Activated naive CD4-positive, alpha-beta T cell treated with anti-CD3 and anti-CD28 coated beads for 36 hours (primary cell): ENCODE measurements at regions not wholly inside any gene's neighbourhood (a gene's known extent, or its start where the extent isn't known, plus 50 kb on each side); places are given as distances from the start of the nearest gene placed in this dataset.
"Not testable (repeated sequence)": the region's sequence is repeated elsewhere in the genome, so short reads cannot be mapped to it uniquely, and the experiment has no call there.

Experiments used
- CTCF ChIA-PET: fragments of 350-600 bp; sonication (Branson Sonifier 250); formaldehyde crosslinking; loops from one replicate; lab custom pipeline; 2021; ENCODE audit warnings: antibody characterized with exemption; lab: Charles Lee
- DNase-seq: peaks from one replicate; pipeline ENCODE4 v3.0.0-alpha.2; 2020
- H3K27ac Mint-ChIP-seq: one replicate; pipeline ENCODE4 v1.8.0; 2021; ENCODE audit warnings: mild to moderate bottlenecking, mixed read lengths
- H3K27me3 Mint-ChIP-seq: one replicate; pipeline ENCODE4 v1.8.0; 2021; ENCODE audit warnings: low read depth, mixed read lengths
- H3K36me3 Mint-ChIP-seq: one replicate; pipeline ENCODE4 v1.8.0; 2021; ENCODE audit warnings: low read depth, mixed read lengths
- H3K4me1 Mint-ChIP-seq: one replicate; pipeline ENCODE4 v1.8.0; 2021; ENCODE audit warnings: low read depth, mixed read lengths
- H3K4me3 Mint-ChIP-seq: one replicate; pipeline ENCODE4 v1.8.0; 2021; ENCODE audit warnings: mild to moderate bottlenecking, moderate library complexity, mixed read lengths
- H3K9me3 Mint-ChIP-seq: one replicate; pipeline ENCODE4 v1.8.0; 2021; ENCODE audit warnings: mixed read lengths
- intact Hi-C: fragments of 100-400 bp; cut with micrococcal nuclease; formaldehyde crosslinking; loops from one replicate; pipeline ENCODE4 v1.15.1; 2023

DNA sequence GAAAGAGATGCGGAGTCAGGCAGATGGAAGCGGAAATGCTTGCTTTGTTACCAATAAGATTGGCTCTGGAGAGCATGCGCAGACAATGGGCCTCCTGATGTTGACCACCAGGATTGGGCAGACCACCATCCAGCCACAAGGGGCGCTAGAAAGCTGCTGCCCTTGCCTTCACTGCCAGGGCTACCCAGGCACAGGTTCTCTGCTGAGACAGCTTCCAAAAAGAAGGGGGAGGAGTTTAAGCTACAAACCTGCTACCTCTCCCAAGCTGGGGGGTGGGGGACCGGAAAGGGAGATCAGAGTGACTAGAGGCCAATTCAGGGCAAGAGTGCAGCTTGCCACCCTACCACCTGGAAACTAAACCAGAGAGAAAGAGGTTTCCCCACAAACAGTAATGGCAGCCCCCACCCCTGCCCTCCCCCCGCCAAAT is 369.7 kb downstream of the RRAGC start:
- intact Hi-C loops, result no loop called here
- Mint-ChIP-seq H3K4me1 (peaks cover 4% of the 10 kb centered on the region), H3K36me3 (no peaks in the 10 kb centered on the region), H3K9me3 (no peaks in the 10 kb centered on the region), H3K27me3 (peaks cover 12% of the 10 kb centered on the region), H3K4me3 (no peak overlapping the region), H3K27ac (no peak overlapping the region)
- DNase-seq, result peak; percentile 64
- CTCF ChIA-PET, result interaction anchor here (0.6 to 1.4 kb wide), 6 partner anchors 15 to 268 kb away, joined by 3 to 5 read pairs (median 4); no protein-coding TSS in a partner anchor

DNA sequence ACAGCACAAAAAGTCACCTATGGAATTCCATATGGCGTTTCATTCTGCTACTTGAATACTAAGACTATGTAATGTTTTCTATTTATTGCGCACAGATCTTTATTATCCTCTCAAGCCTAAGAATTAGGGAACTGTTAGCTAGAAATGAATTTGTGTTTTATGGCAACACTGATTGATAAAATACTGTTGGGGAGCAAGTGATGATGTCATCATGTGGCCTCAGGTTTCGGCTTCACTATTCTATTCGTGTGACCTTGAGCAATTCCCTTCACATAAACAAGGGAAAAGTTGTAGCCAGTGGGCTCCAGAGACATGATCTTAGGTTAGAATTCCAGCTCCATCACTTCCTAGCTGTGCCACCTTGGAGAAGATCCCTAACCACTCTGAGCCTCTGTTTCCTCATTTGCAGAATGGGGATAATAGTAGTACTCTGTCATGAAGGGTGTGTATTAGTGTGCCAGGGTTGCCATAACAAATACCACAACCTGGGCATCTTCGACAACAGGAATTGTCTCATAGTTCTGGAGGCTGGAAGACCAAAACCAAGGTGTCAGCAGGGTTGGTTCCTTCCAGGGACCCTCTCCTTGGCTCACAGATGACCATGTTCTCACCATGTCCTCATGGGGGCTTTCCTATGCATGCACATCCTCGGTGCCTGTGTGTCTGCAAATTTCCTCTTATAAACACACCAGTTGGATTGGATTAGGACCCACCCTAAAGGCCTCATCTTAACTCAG is 371.2 kb downstream of the RRAGC start:
- DNase-seq, result no peak
- Mint-ChIP-seq H3K4me3 (no peak overlapping the region), H3K4me1 (peaks cover 4% of the 10 kb centered on the region), H3K9me3 (no peaks in the 10 kb centered on the region), H3K36me3 (no peaks in the 10 kb centered on the region), H3K27me3 (peaks cover 16% of the 10 kb centered on the region), H3K27ac (no peak overlapping the region)
- CTCF ChIA-PET, result no interaction called here
- intact Hi-C loops, result no loop called here

DNA sequence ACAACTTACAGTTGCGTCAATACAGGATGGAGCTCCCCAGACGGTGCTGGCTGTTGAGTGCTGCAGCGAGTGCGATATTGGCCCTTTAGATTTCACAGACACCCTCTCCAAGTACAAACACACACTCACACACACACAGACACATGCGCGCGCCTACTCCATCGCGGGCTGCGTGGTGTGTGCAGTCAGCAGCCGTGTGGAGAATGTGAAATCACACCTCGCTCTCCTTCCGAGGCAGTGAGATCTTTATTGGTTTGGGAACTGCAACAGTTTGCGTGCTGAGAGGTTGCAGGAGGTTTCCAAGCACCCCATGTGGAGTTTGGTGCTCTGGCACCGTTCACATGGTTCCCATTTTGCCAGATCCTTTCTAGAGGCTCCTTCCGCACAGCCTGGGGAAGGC is 372.2 kb downstream of the RRAGC start:
- Mint-ChIP-seq H3K9me3 (no peaks in the 10 kb centered on the region), H3K36me3 (no peaks in the 10 kb centered on the region), H3K4me1 (peaks cover 4% of the 10 kb centered on the region), H3K27ac (no peak overlapping the region), H3K4me3 (no peak overlapping the region), H3K27me3 (peaks cover 16% of the 10 kb centered on the region)
- CTCF ChIA-PET, result no interaction called here
- intact Hi-C loops, result no loop called here
- no peak for DNase-seq

DNA sequence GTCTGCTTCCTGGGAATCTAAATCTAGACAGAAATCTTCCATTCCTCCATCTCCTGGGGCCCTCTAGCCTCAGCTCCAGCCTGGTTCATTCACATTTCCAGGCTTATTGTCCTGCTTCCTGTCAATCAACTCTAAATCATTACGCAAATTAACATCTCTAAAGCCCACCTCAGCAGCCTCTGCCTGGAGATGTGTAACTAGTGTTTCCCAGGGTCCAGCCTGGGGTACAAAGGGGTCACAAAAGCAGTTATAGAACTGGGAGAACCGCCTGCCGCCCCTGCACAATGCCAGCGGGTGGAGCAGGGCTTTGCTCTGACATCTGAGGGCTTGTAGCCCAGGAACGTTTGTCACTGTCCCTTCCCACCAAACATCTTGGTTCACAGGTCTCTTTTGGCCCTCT is 373.5 kb downstream of the RRAGC start:
- intact Hi-C loops, result no loop called here
- DNase-seq, result no peak
- no peak overlapping the region for H3K27ac Mint-ChIP-seq
- H3K9me3 Mint-ChIP-seq, result no peaks in the 10 kb centered on the region
- H3K36me3 Mint-ChIP-seq, result no peaks in the 10 kb centered on the region
- H3K4me1 Mint-ChIP-seq, result peaks cover 4% of the 10 kb centered on the region
- CTCF ChIA-PET, result no interaction called here
- H3K27me3 Mint-ChIP-seq, result peaks cover 16% of the 10 kb centered on the region
- no peak overlapping the region for H3K4me3 Mint-ChIP-seq

DNA sequence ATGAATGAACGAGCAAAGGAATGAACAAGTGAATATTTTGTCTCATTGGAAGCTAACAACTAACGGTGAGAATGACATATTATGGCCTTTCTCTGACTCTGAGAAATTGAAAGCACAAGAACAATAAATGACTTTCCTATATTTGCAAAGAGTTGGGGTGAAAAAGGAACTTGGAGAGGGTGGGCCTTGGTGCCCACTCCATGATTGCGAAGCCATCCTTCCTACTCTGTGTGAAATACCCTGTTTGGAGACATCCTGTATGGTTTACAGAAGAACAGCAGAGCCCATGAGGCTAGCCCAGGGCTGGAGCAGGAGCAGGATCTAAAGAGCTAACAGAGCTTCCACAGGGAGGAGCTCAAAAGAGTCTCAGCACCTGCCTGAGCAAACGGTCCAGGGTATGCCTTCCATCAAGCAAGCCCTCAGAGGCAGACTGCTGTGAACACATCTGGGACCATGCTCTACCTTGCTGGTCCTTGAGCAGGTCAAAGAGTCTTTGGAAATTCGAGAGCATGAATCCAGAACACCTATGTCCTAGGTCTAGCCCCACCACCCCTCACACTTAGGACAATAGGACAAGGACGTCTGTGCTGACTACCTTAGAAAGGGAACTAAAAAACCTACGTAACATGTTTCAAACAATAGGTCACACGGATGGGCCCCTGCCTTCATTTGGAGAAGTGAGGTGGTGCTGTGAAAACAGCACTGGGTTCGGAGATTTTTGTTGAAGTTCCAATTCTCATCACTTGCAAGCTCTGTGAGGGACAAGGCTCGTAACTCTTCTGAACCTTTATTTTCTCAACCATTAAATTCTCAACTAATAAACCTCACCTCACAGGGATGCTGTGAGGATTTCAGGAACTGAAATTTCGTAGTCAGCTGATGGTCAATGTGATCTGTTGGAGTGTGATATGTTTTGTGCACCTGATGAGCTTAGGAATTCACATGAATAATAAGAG is 377.4 kb downstream of the RRAGC start:
- CTCF ChIA-PET, result interaction anchor here (1.0 kb wide), 1 partner anchor 350 kb away, joined by 3 read pairs; no protein-coding TSS in a partner anchor
- H3K9me3 Mint-ChIP-seq, result peaks cover 11% of the 10 kb centered on the region
- intact Hi-C loops, result no loop called here
- no peak overlapping the region for H3K4me3 Mint-ChIP-seq
- no peaks in the 10 kb centered on the region for H3K36me3 Mint-ChIP-seq
- peaks cover 17% of the 10 kb centered on the region for H3K27me3 Mint-ChIP-seq
- DNase-seq, result no peak
- H3K27ac Mint-ChIP-seq, result no peak overlapping the region
- no peaks in the 10 kb centered on the region for H3K4me1 Mint-ChIP-seq

DNA sequence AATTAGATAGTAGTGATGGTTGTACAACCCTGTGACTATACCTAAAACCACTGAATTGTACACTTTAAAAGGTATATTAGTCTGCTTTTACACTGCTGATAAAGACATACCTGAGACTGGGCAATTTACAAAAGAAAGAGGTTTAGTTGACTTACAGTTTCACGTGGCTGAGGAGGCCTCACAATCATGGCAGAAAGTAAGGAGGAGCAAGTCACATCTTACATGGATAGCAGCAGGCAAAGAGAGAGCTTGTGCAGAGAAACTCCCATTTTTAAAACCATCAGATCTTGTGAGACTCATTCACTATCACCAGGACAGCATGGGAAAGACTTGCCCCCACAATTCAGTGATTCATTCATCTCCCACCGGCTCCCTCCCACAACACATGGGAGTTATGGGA is 379.9 kb downstream of the RRAGC start:
- H3K27ac Mint-ChIP-seq, H3K36me3 Mint-ChIP-seq, H3K4me1 Mint-ChIP-seq, DNase-seq, intact Hi-C loops, H3K4me3 Mint-ChIP-seq, CTCF ChIA-PET: not testable (repeated sequence)
- H3K27me3 Mint-ChIP-seq, result peaks cover 24% of the 10 kb centered on the region
- H3K9me3 Mint-ChIP-seq, result peaks cover 11% of the 10 kb centered on the region

DNA sequence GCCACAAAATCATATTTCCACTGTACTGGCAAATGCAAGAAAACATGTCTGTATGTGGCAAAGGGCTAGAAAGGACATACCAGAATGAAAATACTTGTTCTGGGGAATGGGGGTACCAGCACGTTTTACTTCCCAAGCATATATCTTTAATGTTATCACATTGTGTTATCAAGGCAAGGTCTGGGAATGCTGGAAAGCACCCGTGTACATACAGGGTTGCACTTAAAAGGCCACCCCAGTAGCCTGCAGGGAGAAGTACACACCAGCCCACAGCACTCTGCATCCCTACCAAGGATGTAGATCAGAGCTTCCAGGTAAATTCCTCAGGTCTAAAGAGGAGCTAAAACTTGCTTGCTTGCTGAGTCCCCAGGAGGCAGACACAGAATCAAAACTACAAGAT is 381.8 kb downstream of the RRAGC start:
- H3K27me3 Mint-ChIP-seq, result peaks cover 31% of the 10 kb centered on the region
- CTCF ChIA-PET, result no interaction called here
- intact Hi-C loops, result no loop called here

DNA sequence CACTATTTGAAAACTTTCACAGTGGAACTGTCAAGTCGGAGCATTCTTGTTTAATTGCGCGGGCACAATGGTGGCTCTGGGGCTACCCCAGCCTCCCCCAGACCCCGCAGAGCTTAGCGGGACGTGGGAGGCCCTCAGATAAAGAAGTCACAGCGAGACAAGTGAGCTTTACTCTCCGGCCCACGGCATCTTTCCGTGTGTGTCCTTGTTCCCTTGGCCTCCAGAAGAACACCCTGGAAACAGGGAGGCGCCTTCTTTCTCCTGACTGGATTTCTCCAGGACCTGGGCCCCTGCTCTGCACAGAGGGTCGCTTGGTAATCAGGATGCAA is 382.8 kb downstream of the RRAGC start:
- no peak overlapping the region for H3K4me3 Mint-ChIP-seq
- peaks cover 11% of the 10 kb centered on the region for H3K9me3 Mint-ChIP-seq
- no peak for DNase-seq
- no peak overlapping the region for H3K27ac Mint-ChIP-seq
- intact Hi-C loops, result no loop called here
- CTCF ChIA-PET, result no interaction called here
- no peaks in the 10 kb centered on the region for H3K36me3 Mint-ChIP-seq
- peaks cover 10% of the 10 kb centered on the region for H3K4me1 Mint-ChIP-seq
- H3K27me3 Mint-ChIP-seq, result peaks cover 35% of the 10 kb centered on the region

More for the DNA sequence above, 381.8 kb downstream of the RRAGC start:
- Mint-ChIP-seq H3K9me3 (peaks cover 11% of the 10 kb centered on the region), H3K27ac (no peak overlapping the region), H3K4me3 (no peak overlapping the region), H3K4me1 (peaks cover 10% of the 10 kb centered on the region), H3K36me3 (no peaks in the 10 kb centered on the region)
- DNase-seq, result no peak

DNA sequence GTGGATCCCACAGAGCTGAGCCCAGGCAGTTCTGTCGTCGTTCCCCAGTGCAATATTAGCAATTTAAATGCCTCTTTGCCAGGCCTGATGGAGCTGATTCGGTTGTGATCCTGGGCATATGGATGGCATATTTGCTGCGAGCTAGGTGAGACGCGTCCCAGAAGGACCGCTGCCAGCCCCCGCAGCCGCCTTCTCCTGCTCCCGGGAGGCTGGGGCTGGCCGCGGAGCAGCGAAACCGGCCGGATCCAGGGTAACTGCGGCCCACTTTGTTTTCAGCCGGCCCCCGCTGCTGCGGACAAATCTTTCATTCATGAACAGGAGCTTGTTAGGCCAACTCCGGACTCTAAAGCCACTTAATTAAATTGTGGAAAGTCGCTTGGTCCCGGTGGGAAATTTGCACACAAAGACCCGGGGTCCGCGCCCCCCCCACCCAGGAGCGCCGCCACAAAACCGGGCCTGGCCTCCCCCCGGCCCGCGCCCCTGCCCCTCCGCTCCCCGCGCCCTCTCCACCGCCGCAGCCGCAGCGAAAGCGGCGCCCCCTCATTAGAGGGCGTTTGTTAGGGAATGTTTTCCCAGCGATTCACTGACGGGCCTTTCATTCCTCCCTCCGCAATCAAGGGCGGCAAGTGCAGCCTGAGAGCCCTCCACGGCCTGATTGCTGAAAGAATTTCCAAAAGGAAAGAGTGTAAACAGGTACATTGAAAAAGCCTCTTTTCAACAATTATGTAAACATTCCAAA is 383.3 kb downstream of the RRAGC start:
- Mint-ChIP-seq H3K27ac (no peak overlapping the region), H3K36me3 (no peaks in the 10 kb centered on the region), H3K4me3 (no peak overlapping the region), H3K9me3 (peaks cover 11% of the 10 kb centered on the region), H3K4me1 (peaks cover 10% of the 10 kb centered on the region), H3K27me3 (peaks cover 37% of the 10 kb centered on the region)
- CTCF ChIA-PET, result no interaction called here
- no peak for DNase-seq
- intact Hi-C loops, result no loop called here

DNA sequence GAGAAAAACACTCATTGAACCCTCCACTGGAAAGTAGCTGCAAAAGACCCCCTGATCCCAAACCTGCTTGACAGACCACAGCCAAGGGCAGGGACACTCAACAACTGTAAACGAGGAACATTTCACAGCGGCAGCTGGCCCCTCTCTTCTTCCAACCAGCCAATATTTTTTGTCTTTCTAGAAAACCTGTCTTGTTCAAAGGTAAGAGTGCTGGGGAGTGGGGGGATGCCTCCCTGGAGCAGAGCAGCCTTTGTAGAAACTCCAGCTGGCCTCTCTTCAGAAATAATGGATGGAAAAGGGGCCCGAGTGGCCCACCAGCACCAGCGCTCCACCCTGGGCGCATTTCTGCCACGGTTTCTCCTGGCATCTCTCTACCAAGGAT is 384.0 kb downstream of the RRAGC start:
- intact Hi-C loops, result no loop called here
- no peak overlapping the region for H3K4me3 Mint-ChIP-seq
- no peak overlapping the region for H3K27ac Mint-ChIP-seq
- H3K27me3 Mint-ChIP-seq, result peaks cover 38% of the 10 kb centered on the region
- peaks cover 10% of the 10 kb centered on the region for H3K4me1 Mint-ChIP-seq
- CTCF ChIA-PET, result no interaction called here
- H3K9me3 Mint-ChIP-seq, result peaks cover 11% of the 10 kb centered on the region
- H3K36me3 Mint-ChIP-seq, result no peaks in the 10 kb centered on the region
- DNase-seq, result no peak

DNA sequence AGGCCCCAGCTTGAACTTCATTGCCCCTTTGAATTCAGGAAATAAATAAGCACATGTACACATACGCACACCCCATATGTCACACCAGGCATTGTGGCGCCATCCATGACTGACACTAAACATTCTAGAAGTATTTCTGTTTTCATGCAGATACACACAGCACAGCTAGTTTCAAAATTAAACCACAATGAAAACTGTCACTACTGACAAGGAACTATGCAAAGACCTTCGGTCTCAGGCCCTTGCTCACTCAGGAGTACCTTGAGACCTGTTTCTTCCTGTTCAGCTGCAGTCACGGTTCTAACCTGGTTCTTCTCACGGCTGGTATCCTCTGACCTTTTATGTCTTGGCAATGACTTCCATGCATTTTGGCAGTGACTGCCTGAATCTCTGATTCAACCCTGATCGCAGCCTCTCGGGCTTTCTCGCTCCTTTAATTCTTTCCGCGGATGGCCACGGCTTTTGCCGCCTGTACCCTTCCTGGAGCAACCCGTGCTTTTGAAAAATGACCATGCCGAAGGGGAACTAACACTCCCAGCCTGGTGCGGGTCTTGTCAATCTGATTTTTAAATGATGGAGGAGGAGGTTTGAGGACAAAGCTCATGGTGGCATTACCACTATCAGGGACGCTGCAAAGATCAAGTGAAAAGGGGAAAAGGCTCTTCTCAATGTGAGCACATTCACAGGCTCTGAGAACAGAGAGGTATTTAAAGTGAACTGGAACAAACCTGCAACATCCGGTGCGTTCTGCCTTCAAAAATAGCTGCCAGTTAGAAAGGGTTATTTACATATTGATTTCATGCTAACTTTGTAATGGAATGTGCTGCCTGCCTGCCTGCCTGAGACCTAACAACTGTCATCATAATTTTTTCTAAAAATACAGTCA is 384.6 kb downstream of the RRAGC start:
- Mint-ChIP-seq H3K36me3 (no peaks in the 10 kb centered on the region), H3K27ac (peak overlapping the region; percentile 27), H3K27me3 (peaks cover 38% of the 10 kb centered on the region), H3K4me3 (no peak overlapping the region), H3K4me1 (peaks cover 10% of the 10 kb centered on the region), H3K9me3 (peaks cover 11% of the 10 kb centered on the region)
- CTCF ChIA-PET, result no interaction called here
- peak; percentile 27 for DNase-seq
- intact Hi-C loops, result no loop called here
